H1 (cell line): ENCODE measurements at regions not wholly inside any gene's neighbourhood (a gene's known extent, or its start where the extent isn't known, plus 50 kb on each side); places are given as distances from the start of the nearest gene placed in this dataset.

Source experiments
- CTCF ChIA-PET: fragments of 300-600 bp; sonication (Branson Sonifier 250); formaldehyde crosslinking; loops from one replicate; lab custom pipeline; 2021; ENCODE audit not compliant: partially characterized antibody; lab: Charles Lee
- POLR2A ChIA-PET: fragments of 300-600 bp; sonication (Branson Sonifier 250); formaldehyde crosslinking; loops from one replicate; lab custom pipeline; 2021; ENCODE audit warnings: inconsistent platforms; ENCODE audit not compliant: partially characterized antibody; lab: Charles Lee
- DNase-seq, 2 experiments: peaks; one replicate each; pipeline versions ENCODE4 v3.0.0 to v3.0.0-alpha.2; 2010 to 2022; ENCODE audit warnings: low spot score in 2 of 2, low read depth in 1 of 2, mixed read lengths in 1 of 2
- FAIRE-seq: peaks from 2 replicates; lab custom pipeline; 2011; peaks lifted over from hg19 to GRCh38; lab: Jason Lieb, UNC
- H2AFZ ChIP-seq: 2 replicates; pipeline ENCODE4 v1.8.1; 2012; ENCODE audit warnings: low read length, inconsistent platforms
- H2AK5ac ChIP-seq: 2 replicates; pipeline ENCODE4 v1.6.1; 2013; ENCODE audit warnings: low read depth, low read length
- H2BK120ac ChIP-seq: replicated peaks from 2 replicates; pipeline ENCODE3; 2013; ENCODE audit warnings: low read depth, low read length, inconsistent platforms
- H2BK12ac ChIP-seq: 2 replicates; pipeline ENCODE4 v1.6.1; 2013; ENCODE audit warnings: low read depth, low read length
- H2BK15ac ChIP-seq: 2 replicates; pipeline ENCODE4 v1.6.1; 2013; ENCODE audit warnings: low read length
- H2BK20ac ChIP-seq: 2 replicates; pipeline ENCODE4 v1.6.1; 2013; ENCODE audit warnings: low read length
- H2BK5ac ChIP-seq: 2 replicates; pipeline ENCODE4 v1.6.1; 2013; ENCODE audit warnings: low read depth, low read length
- H3K14ac ChIP-seq: 2 replicates; pipeline ENCODE4 v1.6.1; 2013; ENCODE audit warnings: inconsistent platforms; ENCODE audit not compliant: insufficient read length
- H3K18ac ChIP-seq: 2 replicates; pipeline ENCODE4 v1.6.1; 2013; ENCODE audit warnings: low read length; ENCODE audit errors: extremely low read depth
- H3K23ac ChIP-seq: 2 replicates; pipeline ENCODE4 v1.6.1; 2013; ENCODE audit warnings: inconsistent platforms; ENCODE audit not compliant: insufficient read length
- H3K23me2 ChIP-seq: 2 replicates; pipeline ENCODE4 v1.6.1; 2013; ENCODE audit warnings: low read depth, low read length
- H3K27ac ChIP-seq: 2 replicates; pipeline ENCODE4 v1.6.1; 2011; ENCODE audit warnings: low read depth, low read length, inconsistent platforms
- H3K27me3 ChIP-seq, 4 experiments: replicated peaks in 1 of 4; 1 replicate in 1 of 4; 2 replicates in 3 of 4; pipeline versions ENCODE4 v1.6.1 to v1.8.1; 2011 to 2013; ENCODE audit warnings: low read length in 3 of 4, mild to moderate bottlenecking in 3 of 4, inconsistent platforms in 2 of 4, mixed read lengths in 2 of 4, moderate library complexity in 1 of 4; ENCODE audit not compliant: control insufficient read depth in 3 of 4, insufficient read depth in 3 of 4; ENCODE audit errors: extremely low read depth in 1 of 4
- H3K36me3 ChIP-seq, 4 experiments: 2 replicates each; pipeline versions ENCODE4 v1.6.1 to v1.8.1; 2011 to 2013; ENCODE audit warnings: mild to moderate bottlenecking in 4 of 4, low read length in 3 of 4, moderate library complexity in 2 of 4, control low read depth in 1 of 4, inconsistent platforms in 1 of 4; ENCODE audit not compliant: insufficient read depth in 4 of 4, control insufficient read depth in 2 of 4
- H3K4ac ChIP-seq: replicated peaks from 2 replicates; pipeline ENCODE3; 2013; ENCODE audit warnings: low read length, low read depth, mixed read lengths, inconsistent platforms; ENCODE audit not compliant: insufficient read length
- H3K4me1 ChIP-seq, 4 experiments: replicated peaks in 1 of 4; 1 replicate in 1 of 4; 2 replicates in 3 of 4; pipeline versions ENCODE4 v1.6.1 to v1.8.1; 2011 to 2013; ENCODE audit warnings: low read length in 3 of 4, inconsistent platforms in 2 of 4, mixed read lengths in 1 of 4; ENCODE audit not compliant: insufficient read depth in 4 of 4, control insufficient read depth in 3 of 4
- H3K4me2 ChIP-seq, 2 experiments: 2 replicates each; pipeline versions ENCODE4 v1.6.1 to v1.8.1; 2011 to 2013; ENCODE audit warnings: low read depth in 2 of 2, low read length in 2 of 2, control low read depth in 1 of 2, inconsistent platforms in 1 of 2, mild to moderate bottlenecking in 1 of 2; ENCODE audit not compliant: insufficient read depth in 1 of 2
- H3K4me3 ChIP-seq, 4 experiments: fragments of 200-600, 300-600 bp in 1 of 4; sonication (generic), shearing (Covaris generic), sonication (Bioruptor Twin) in 1 of 4; 2 replicates each; pipeline versions ENCODE4 v1.5.1 to v1.8.1; 2011 to 2016; ENCODE audit warnings: low read length in 4 of 4, low read depth in 3 of 4, control low read depth in 2 of 4, inconsistent platforms in 2 of 4, mild to moderate bottlenecking in 2 of 4, mixed read lengths in 1 of 4, moderate library complexity in 1 of 4; ENCODE audit not compliant: insufficient read depth in 2 of 4; ENCODE audit errors: extremely low read depth in 1 of 4
- H3K56ac ChIP-seq: replicated peaks from 2 replicates; pipeline ENCODE3; 2013; ENCODE audit warnings: low read depth, mild to moderate bottlenecking, mixed read lengths, low read length, inconsistent platforms; ENCODE audit not compliant: insufficient read length
- H3K79me1 ChIP-seq: 2 replicates; pipeline ENCODE4 v1.6.1; 2013; ENCODE audit warnings: low read depth, low read length, control low read depth
- H3K79me2 ChIP-seq, 2 experiments: 2 replicates each; pipeline versions ENCODE4 v1.6.1 to v1.8.1; 2012 to 2013; ENCODE audit warnings: low read length in 2 of 2, mild to moderate bottlenecking in 2 of 2, inconsistent platforms in 1 of 2; ENCODE audit not compliant: insufficient read depth in 2 of 2, control insufficient read depth in 1 of 2
- H3K9ac ChIP-seq, 4 experiments: replicated peaks in 1 of 4; 1 replicate in 1 of 4; 2 replicates in 3 of 4; pipeline versions ENCODE4 v1.6.1 to v1.8.1; 2011 to 2013; ENCODE audit warnings: low read depth in 3 of 4, low read length in 3 of 4, control low read depth in 2 of 4, mild to moderate bottlenecking in 2 of 4, moderate library complexity in 2 of 4, inconsistent platforms in 1 of 4; ENCODE audit errors: extremely low read depth in 1 of 4
- H3K9me3 ChIP-seq, 2 experiments: 2 replicates each; pipeline versions ENCODE4 v1.6.1 to v1.8.1; 2012 to 2013; ENCODE audit warnings: mild to moderate bottlenecking in 2 of 2, moderate library complexity in 2 of 2, control low read depth in 1 of 2, inconsistent platforms in 1 of 2, low read depth in 1 of 2, low read length in 1 of 2, mixed read lengths in 1 of 2; ENCODE audit not compliant: insufficient read depth in 2 of 2
- H4K20me1 ChIP-seq, 2 experiments: replicated peaks in 1 of 2; 2 replicates each; pipeline versions ENCODE3 to v1.8.1; 2011 to 2013; ENCODE audit warnings: inconsistent platforms in 2 of 2, low read length in 2 of 2, mild to moderate bottlenecking in 1 of 2; ENCODE audit not compliant: insufficient read depth in 2 of 2, control insufficient read depth in 1 of 2
- H4K5ac ChIP-seq: 2 replicates; pipeline ENCODE4 v1.6.1; 2013; ENCODE audit warnings: low read length, low read depth, mixed read lengths, inconsistent platforms; ENCODE audit not compliant: insufficient read length
- H4K8ac ChIP-seq: 2 replicates; pipeline ENCODE4 v1.8.0; 2013; ENCODE audit warnings: mild to moderate bottlenecking, moderate library complexity, low read length, inconsistent platforms; ENCODE audit not compliant: insufficient read depth; ENCODE audit errors: extremely low read depth
- H4K91ac ChIP-seq: replicated peaks from 2 replicates; pipeline ENCODE3; 2013; ENCODE audit warnings: low read length, mixed read lengths, inconsistent platforms; ENCODE audit not compliant: insufficient read length
- CBX5 ChIP-seq: fragments of 300-800, 300-1000 bp; sonication (generic); IDR thresholded peaks from 2 replicates; pipeline ENCODE4 v1.7.1; 2016; ENCODE audit warnings: antibody characterized with exemption, low read length, low read depth
- E2F6 ChIP-seq: IDR thresholded peaks from 2 replicates; pipeline ENCODE4 v1.6.1; 2012; ENCODE audit warnings: inconsistent platforms
- KDM4A ChIP-seq: IDR thresholded peaks from one replicate; pipeline ENCODE4 v1.7.1; 2012; ENCODE audit warnings: low read depth, mild to moderate bottlenecking, moderate library complexity, low read length, inconsistent platforms; ENCODE audit not compliant: severe bottlenecking
- MAFK ChIP-seq: IDR thresholded peaks from 2 replicates; pipeline ENCODE4 v1.6.1; 2012; ENCODE audit warnings: low read depth, mild to moderate bottlenecking, improper control_type of control experiment, low read length
- POLR2AphosphoS5 ChIP-seq: IDR thresholded peaks from 2 replicates; pipeline ENCODE4 v1.6.1; 2011; ENCODE audit warnings: low read depth, low read length
- SP2 ChIP-seq: IDR thresholded peaks from 2 replicates; pipeline ENCODE4 v1.6.1; 2012; ENCODE audit warnings: mild to moderate bottlenecking, low read length, inconsistent platforms
- TBP ChIP-seq: IDR thresholded peaks from 2 replicates; pipeline ENCODE4 v1.6.1; 2011; ENCODE audit warnings: low read depth, low read length, improper control_type of control experiment
- TCF12 ChIP-seq: IDR thresholded peaks from 2 replicates; pipeline ENCODE4 v1.6.1; 2011; ENCODE audit warnings: low read depth, mild to moderate bottlenecking, low read length
- WGBS, 2 experiments: shearing (Covaris generic) in 1 of 2; methylation state at CpG; one replicate each; pipeline versions ENCODE4 v1.1.6 to v1.1.7; 2013 to 2015; ENCODE audit warnings: low lambda C conversion rate in 2 of 2, mixed read lengths in 2 of 2, inconsistent platforms in 1 of 2, low coverage in 1 of 2, missing lambda C conversion rate in 1 of 2; ENCODE audit not compliant: insufficient replicate concordance in 2 of 2, insufficient coverage in 1 of 2, insufficient read length in 1 of 2; ENCODE audit errors: extremely low coverage in 1 of 2, missing lambda C conversion rate in 1 of 2; 5-methylcytosine and 5-hydroxymethylcytosine counted together

GRCh38 chr21:35199733-35200015 lies 150.6 kb upstream of the RUNX1 start:
- Histone ChIP-seq H4K20me1 (no peaks in the 10 kb centered on the region), H3K23ac (no peak overlapping the region), H3K18ac (no peak overlapping the region), H2BK5ac (no peak overlapping the region), H3K56ac (no peak overlapping the region), H2AK5ac (no peak overlapping the region), H3K4me3 (no peak overlapping the region), H3K4ac (no peak overlapping the region), H3K23me2 (no peaks in the 10 kb centered on the region; the same call in 1 of the 2 replicates), H4K91ac (no peak overlapping the region), H2BK15ac (no peak overlapping the region), H2BK12ac (no peak overlapping the region), H4K8ac (no peak overlapping the region), H2AFZ (no peak overlapping the region), H3K4me2 (no peak overlapping the region), H2BK20ac (no peak overlapping the region), H3K27me3 (no peaks in the 10 kb centered on the region), H2BK120ac (no peak overlapping the region), H3K14ac (no peak overlapping the region), H3K9me3 (no peaks in the 10 kb centered on the region), H3K79me1 (no peaks in the 10 kb centered on the region), H3K4me1 (no peaks in the 10 kb centered on the region), H3K27ac (no peak overlapping the region), H3K36me3 (no peaks in the 10 kb centered on the region), H3K9ac (no peak overlapping the region), H4K5ac (no peak overlapping the region), H3K79me2 (no peaks in the 10 kb centered on the region)
- POLR2A ChIA-PET: no interaction called here
- TF ChIP-seq TCF12 (no peak), E2F6 (no peak), SP2 (no peak), POLR2AphosphoS5 (no peak), CBX5 (no peak), KDM4A (no peak), TBP (no peak), MAFK (no peak)
- DNase-seq (no peak), FAIRE-seq (no peak)
- CTCF ChIA-PET: interaction anchor here (1.3 to 1.4 kb wide), 2 partner anchors 453 to 641 kb away, joined by 3 to 4 read pairs; no protein-coding TSS in a partner anchor
- WGBS, 2 experiments: 91% methylated on average over 1 of the region's 1 CpG; no CpG with 5 or more reads in 1 of the 2 experiments
